ENCODE measurements at regions not wholly inside any gene's neighbourhood (a gene's known extent, or its start where the extent isn't known, plus 50 kb on each side); places are given as distances from the start of the nearest gene placed in this dataset.

- Mint-ChIP-seq H3K27ac (ENCODE audit: unreplicated experiment) (no peak overlapping the region), H3K4me3 (ENCODE audit: unreplicated experiment) (no peak overlapping the region), H3K27me3 (ENCODE audit: low read depth) (peaks cover 3% of the 10 kb centered on the region), H3K9me3 (ENCODE audit: low read depth) (no peaks in the 10 kb centered on the region), H3K4me1 (ENCODE audit: low read depth) (peaks cover 5% of the 10 kb centered on the region), H3K36me3 (ENCODE audit: low read depth) (no peaks in the 10 kb centered on the region)
- DNase-seq (ENCODE audit: low spot score), result no peak
- no peak for TF ChIP-seq CTCF (IDR thresholded peaks at IDR 0.05)
These were observed 124.3 kb downstream of the RCN1 start for GRCh38 chr11:32215157-32215556.

- H3K9me3 Mint-ChIP-seq (ENCODE audit: low read depth), result no peaks in the 10 kb centered on the region
- no peak for DNase-seq (ENCODE audit: low spot score)
- H3K4me3 Mint-ChIP-seq (ENCODE audit: unreplicated experiment), result no peak overlapping the region
- H3K36me3 Mint-ChIP-seq (ENCODE audit: low read depth), result no peaks in the 10 kb centered on the region
- no peak overlapping the region for H3K27ac Mint-ChIP-seq (ENCODE audit: unreplicated experiment)
- peaks cover 8% of the 10 kb centered on the region for H3K27me3 Mint-ChIP-seq (ENCODE audit: low read depth)
- no peak for TF ChIP-seq CTCF (IDR thresholded peaks at IDR 0.05)
- H3K4me1 Mint-ChIP-seq (ENCODE audit: low read depth), result peaks cover 5% of the 10 kb centered on the region
These were observed 125.9 kb downstream of the RCN1 start for GRCh38 chr11:32216749-32217148.

- Mint-ChIP-seq H3K4me3 (ENCODE audit: unreplicated experiment) (no peak overlapping the region), H3K27ac (ENCODE audit: unreplicated experiment) (no peak overlapping the region), H3K36me3 (ENCODE audit: low read depth) (no peaks in the 10 kb centered on the region), H3K4me1 (ENCODE audit: low read depth) (no peaks in the 10 kb centered on the region), H3K9me3 (ENCODE audit: low read depth) (no peaks in the 10 kb centered on the region), H3K27me3 (ENCODE audit: low read depth) (peaks cover 15% of the 10 kb centered on the region)
- TF ChIP-seq CTCF (IDR thresholded peaks at IDR 0.05), result no peak
- no peak for DNase-seq (ENCODE audit: low spot score)
These were observed 128.4 kb downstream of the RCN1 start for GRCh38 chr11:32219320-32219719.

GRCh38 chr11:32221476-32222032, 130.7 kb downstream of the RCN1 start:
- Mint-ChIP-seq H3K4me3 (ENCODE audit: unreplicated experiment) (no peak overlapping the region), H3K27me3 (ENCODE audit: low read depth) (peaks cover 20% of the 10 kb centered on the region), H3K27ac (ENCODE audit: unreplicated experiment) (no peak overlapping the region), H3K9me3 (ENCODE audit: low read depth) (no peaks in the 10 kb centered on the region), H3K4me1 (ENCODE audit: low read depth) (no peaks in the 10 kb centered on the region), H3K36me3 (ENCODE audit: low read depth) (no peaks in the 10 kb centered on the region)
- no peak for TF ChIP-seq CTCF (IDR thresholded peaks at IDR 0.05)
- no peak for DNase-seq (ENCODE audit: low spot score)

- Mint-ChIP-seq H3K4me1 (ENCODE audit: low read depth) (no peaks in the 10 kb centered on the region), H3K27me3 (ENCODE audit: low read depth) (peaks cover 20% of the 10 kb centered on the region), H3K27ac (ENCODE audit: unreplicated experiment) (no peak overlapping the region), H3K4me3 (ENCODE audit: unreplicated experiment) (no peak overlapping the region), H3K36me3 (ENCODE audit: low read depth) (no peaks in the 10 kb centered on the region), H3K9me3 (ENCODE audit: low read depth) (no peaks in the 10 kb centered on the region)
- no peak for TF ChIP-seq CTCF (IDR thresholded peaks at IDR 0.05)
- DNase-seq (ENCODE audit: low spot score), result no peak
These were observed 133.7 kb downstream of the RCN1 start for GRCh38 chr11:32224580-32224979.

Measured in chondrocyte (in vitro differentiated cells).